GM18502 (cell line): ENCODE measurements at regions not wholly inside any gene's neighbourhood (a gene's known extent, or its start where the extent isn't known, plus 50 kb on each side); places are given as distances from the start of the nearest gene placed in this dataset.
A peak's percentile ranks its signal among the peaks of the same experiment; 100 is the strongest.

ENCODE experiments used
- ATAC-seq: cut with Tn5 transposase; IDR thresholded peaks from one replicate; pipeline ENCODE4 v1.9.1; 2021; ENCODE audit warnings: mild to moderate bottlenecking; ENCODE audit not compliant: unreplicated experiment, poor library complexity

GRCh38 chr4:110945600-110945999 lies 322.7 kb upstream of the PITX2 start:
- ATAC-seq = no peak

- no peak for ATAC-seq
These were observed 326.7 kb upstream of the PITX2 start for GRCh38 chr4:110949542-110949941.

GRCh38 chr4:110950731-110951130 lies 327.9 kb upstream of the PITX2 start:
- ATAC-seq = no peak

GRCh38 chr4:110953191-110953590 lies 330.3 kb upstream of the PITX2 start:
- no peak for ATAC-seq

DNA sequence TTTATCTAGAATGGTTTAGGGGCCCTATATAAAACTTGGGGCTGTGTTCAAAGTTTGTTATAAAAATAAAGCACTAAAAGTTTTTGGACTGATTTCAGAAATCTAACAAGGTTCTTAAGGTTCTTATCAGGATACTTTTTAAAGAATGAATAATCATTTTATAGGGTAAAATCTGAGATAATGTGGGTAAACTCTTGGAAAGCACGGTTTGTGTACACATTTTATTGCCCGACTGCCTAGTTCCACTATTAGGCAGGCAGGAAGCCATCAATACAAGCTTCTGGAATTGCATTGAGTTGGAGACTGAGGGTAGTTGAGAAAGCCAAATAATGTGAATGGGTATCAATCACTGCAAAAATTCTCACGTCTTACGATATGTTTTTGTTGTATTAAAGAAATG lies 331.0 kb upstream of the PITX2 start:
- ATAC-seq = no peak

- no peak for ATAC-seq
These were observed 332.9 kb upstream of the PITX2 start for GRCh38 chr4:110955748-110956147.

DNA sequence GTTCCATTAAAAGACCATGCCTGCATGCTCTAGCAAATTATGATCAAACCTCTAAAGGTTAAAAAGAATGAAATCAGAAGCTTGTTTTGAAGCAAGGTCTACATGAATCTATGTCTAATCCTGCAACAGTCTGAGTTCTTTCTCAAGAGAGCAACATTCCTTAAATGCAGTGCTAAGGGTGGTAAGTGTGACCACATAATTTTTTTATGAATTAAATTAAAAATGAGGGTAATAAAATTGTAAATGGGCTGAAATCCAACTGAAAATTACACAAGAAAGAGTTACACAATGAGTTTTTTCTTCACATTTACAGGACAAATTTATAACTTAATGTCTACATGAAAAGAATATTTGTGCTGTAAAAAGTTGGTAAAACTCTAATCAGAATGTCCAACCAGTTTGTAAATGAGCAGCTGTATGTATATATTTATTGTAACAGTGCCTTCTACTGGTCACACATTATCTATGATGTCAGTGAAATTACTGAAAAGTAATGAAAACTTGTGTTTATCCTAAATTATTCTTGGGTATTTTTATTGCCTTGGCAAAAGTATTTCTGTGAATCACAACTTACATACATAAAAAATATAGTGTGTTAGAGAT lies 336.3 kb upstream of the PITX2 start:
- ATAC-seq = no peak

- no peak for ATAC-seq
These were observed 338.2 kb upstream of the PITX2 start for GRCh38 chr4:110961066-110961465.

- ATAC-seq = no peak
These were observed 339.7 kb upstream of the PITX2 start for GRCh38 chr4:110962616-110963015.

DNA sequence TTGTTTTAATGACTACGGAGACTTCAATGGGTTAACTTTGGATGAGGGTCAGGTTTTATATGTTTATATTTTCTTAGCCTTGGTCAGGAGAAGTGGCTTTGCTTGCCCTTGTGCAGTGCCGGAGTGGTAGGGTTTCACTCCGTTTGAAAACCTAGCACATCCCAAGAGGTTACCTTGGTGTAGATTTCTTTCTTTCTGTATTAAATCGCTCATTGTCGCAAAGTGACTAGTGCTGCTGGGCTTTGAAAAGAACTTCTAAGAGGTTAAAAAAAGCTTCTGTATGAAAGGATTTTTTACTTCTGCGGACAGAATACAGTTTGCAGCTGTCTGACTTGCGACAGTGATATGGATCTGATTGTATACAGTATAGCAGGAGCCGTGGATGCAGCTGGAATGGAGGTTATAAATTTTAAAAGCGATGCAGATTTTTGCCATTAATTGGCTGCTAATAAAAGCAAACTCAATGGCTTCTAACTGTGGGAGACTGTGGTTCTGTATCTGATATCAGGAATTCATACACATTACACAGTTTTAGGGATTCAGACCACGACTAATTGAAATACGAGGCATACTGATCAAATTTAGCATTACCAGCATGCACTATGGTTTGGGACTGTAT lies 340.9 kb upstream of the PITX2 start:
- no peak for ATAC-seq

GRCh38 chr4:110967936-110968335 lies 345.1 kb upstream of the PITX2 start:
- no peak for ATAC-seq

GRCh38 chr4:110970642-110971041 lies 347.8 kb upstream of the PITX2 start:
- ATAC-seq = peak; percentile 93

- ATAC-seq = no peak
These were observed 352.5 kb upstream of the PITX2 start for GRCh38 chr4:110975338-110975737.

DNA sequence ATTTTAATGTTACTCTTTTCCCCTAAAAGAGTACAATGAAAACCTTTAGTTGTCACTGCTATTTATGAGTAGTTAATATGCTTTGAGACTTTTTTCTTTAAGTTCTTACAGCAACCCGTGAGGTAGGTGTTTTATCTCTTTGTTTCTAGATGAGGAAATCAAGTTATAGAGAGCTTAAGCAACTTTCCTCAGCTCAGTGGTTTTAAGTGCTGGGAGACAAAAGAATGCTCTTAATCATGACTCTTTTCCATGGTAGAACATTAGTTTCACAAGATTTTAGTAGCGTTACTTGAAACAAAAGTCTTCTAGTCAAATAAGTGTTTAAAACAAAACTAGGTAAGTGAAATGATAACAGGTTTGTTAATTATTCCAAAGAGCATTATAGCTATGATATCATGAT lies 354.7 kb upstream of the PITX2 start:
- no peak for ATAC-seq

DNA sequence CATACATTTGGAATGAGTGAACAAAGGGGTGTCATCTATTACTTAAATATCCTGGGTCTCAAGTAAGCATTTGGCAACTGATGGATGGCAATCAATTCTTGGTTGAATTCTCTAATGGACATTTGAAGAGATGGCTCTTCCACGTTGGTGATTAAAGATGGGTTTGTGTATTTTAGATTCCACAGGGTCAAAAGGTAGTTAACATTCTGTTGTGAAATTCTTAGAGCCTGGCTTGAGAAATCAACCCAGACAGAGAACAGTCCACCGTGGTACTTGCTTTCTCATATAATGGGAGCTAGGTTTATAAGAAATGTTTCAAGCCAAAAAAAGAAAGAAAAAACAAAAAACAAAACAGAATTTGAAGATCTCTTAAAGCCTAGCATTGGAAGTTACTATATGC lies 355.9 kb upstream of the PITX2 start:
- ATAC-seq = no peak

- ATAC-seq = no peak
These were observed 359.6 kb upstream of the PITX2 start for GRCh38 chr4:110982486-110982885.

GRCh38 chr4:110988722-110989121 lies 365.8 kb upstream of the PITX2 start:
- ATAC-seq = no peak

- ATAC-seq = no peak
These were observed 366.2 kb upstream of the PITX2 start for GRCh38 chr4:110989125-110989524.

DNA sequence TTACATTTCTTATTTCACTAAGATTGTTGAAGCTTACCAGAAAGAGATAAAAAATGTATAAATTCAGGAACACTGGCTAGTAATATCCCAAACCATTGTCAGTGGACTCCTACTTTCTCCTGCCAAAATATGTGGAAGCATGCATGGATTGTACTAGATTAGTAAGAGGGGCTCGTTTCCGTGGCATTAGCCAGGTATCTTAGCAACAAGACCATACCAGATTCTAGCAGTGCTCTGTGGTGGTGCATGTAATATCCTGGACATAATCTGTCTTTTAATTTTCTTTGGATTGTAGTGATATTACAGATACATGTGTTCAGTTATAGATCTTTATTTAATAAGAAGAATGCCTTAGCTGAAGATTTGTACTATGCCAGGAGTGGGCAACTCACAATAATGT lies 371.9 kb upstream of the PITX2 start:
- no peak for ATAC-seq

GRCh38 chr4:110998320-110998719 lies 375.4 kb upstream of the PITX2 start:
- ATAC-seq = no peak

DNA sequence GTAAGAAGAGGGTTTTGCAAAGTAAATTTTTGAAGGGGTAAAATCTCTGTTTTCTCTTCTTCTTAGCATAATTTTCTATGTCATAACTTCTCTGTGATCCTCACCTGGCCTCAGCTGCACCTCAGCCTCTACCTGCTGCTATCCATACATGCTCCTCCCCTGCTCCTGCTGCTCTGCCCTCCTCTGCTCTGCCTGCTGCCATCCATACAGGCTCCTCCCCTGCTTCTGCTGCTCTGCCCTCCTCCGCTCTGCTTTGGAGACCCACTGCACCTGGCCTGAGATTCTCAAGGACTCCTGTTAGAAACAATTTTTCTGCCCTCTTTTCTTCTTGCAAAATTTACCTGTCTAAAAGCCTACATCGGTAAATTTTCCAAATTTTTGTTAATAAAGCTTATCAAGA lies 388.6 kb upstream of the PITX2 start:
- ATAC-seq = no peak

- ATAC-seq = no peak
These were observed 391.0 kb upstream of the PITX2 start for GRCh38 chr4:111013846-111014245.
